ENCODE measurements at regions not wholly inside any gene's neighbourhood (a gene's known extent, or its start where the extent isn't known, plus 50 kb on each side); places are given as distances from the start of the nearest gene placed in this dataset.

DNA sequence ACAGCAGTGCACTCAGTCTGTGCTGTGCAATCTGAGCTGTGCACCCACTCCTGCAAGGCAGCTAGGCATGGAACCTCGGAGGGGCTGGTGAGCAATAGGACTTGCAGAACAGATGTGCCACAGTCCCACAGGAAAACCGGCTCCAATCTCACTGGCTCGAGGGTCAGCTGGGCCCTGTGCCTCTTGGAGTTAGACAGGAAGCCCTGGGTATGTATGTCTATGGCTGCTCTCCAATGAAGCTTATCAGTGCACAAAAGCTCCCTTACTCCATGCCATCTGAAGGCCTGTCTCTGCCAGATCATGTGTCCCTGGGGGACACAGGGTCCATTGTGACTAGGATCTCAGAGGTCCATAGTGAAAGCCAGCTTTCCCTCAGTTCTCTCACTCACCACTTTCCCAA lies 335.8 kb downstream of the SH3BGRL start:
- Histone ChIP-seq H3K23ac (ENCODE audit: insufficient read length, low read depth, low read length) (no peak overlapping the region), H3T11ph (ENCODE audit: low read length) (no peak overlapping the region), H3K4ac (ENCODE audit: low read depth, low read length) (no peak overlapping the region), H3K18ac (ENCODE audit: insufficient read length, low read depth, low read length) (no peak overlapping the region), H2BK120ac (ENCODE audit: low read depth, low read length, poor library complexity, severe bottlenecking) (no peak overlapping the region), H3K79me2 (ENCODE audit: insufficient read depth, low read length) (no peaks in the 10 kb centered on the region), H4K5ac (ENCODE audit: insufficient read length, low read depth, low read length) (no peak overlapping the region), H3K23me2 (ENCODE audit: insufficient read length, low read depth, low read length, poor library complexity, severe bottlenecking) (no peaks in the 10 kb centered on the region), H4K20me1 (ENCODE audit: control insufficient read depth, insufficient read depth, insufficient read length) (no peaks in the 10 kb centered on the region), H3K79me1 (ENCODE audit: insufficient read depth, low read depth, low read length, poor library complexity, severe bottlenecking) (no peaks in the 10 kb centered on the region), H2BK15ac (ENCODE audit: low read depth, low read length) (no peak overlapping the region), H2AFZ (ENCODE audit: low read length) (no peak overlapping the region), H4K91ac (ENCODE audit: insufficient read length, low read depth, low read length) (no peak overlapping the region), H3K56ac (ENCODE audit: insufficient read length, low read depth, low read length) (no peak overlapping the region), H3K27me3 (ENCODE audit: insufficient read depth, low read length) (no peaks in the 10 kb centered on the region), H2BK12ac (ENCODE audit: insufficient read length, low read depth, low read length) (no peak overlapping the region), H3K9me3 (ENCODE audit: control insufficient read depth, low read depth, low read length) (peaks cover 60% of the 10 kb centered on the region), H3K4me1 (ENCODE audit: insufficient read depth, low read length) (no peaks in the 10 kb centered on the region), H3K9ac (ENCODE audit: extremely low read depth, insufficient read length, low read length) (no peak overlapping the region), H3K27ac (ENCODE audit: insufficient read length, low read depth, low read length) (no peak overlapping the region), H4K8ac (replicated peaks; ENCODE audit: insufficient read length, low read depth, low read length) (no peak overlapping the region), H2BK5ac (ENCODE audit: insufficient read length, low read length) (no peak overlapping the region), H3K14ac (ENCODE audit: insufficient read depth, low read length) (no peak overlapping the region), H2BK20ac (ENCODE audit: low read depth, low read length, poor library complexity, severe bottlenecking) (no peak overlapping the region), H3K4me2 (ENCODE audit: insufficient read depth, insufficient read length, low read length) (no peak overlapping the region), H2AK5ac (ENCODE audit: insufficient read length, low read length) (no peak overlapping the region)
- Mint-ChIP-seq H3K4me3 (no peak overlapping the region), H3K4me1 (no peaks in the 10 kb centered on the region), H3K27me3 (ENCODE audit: low read depth) (no peaks in the 10 kb centered on the region; the same call in 1 of the 2 replicates), H3K36me3 (ENCODE audit: insufficient read depth in 1 of 3, low read depth in 3 of 3) (peaks cover 6 to 13% (median 7%) of the 10 kb centered on the region in 3 experiments; a peak in 6 of 7 replicates), H3K9me3 (peaks cover 80 to 89% of the 10 kb centered on the region in 2 experiments), H3K27ac (no peak overlapping the region)
- DNase-seq: no peak
- TF ChIP-seq, protein P1, sequence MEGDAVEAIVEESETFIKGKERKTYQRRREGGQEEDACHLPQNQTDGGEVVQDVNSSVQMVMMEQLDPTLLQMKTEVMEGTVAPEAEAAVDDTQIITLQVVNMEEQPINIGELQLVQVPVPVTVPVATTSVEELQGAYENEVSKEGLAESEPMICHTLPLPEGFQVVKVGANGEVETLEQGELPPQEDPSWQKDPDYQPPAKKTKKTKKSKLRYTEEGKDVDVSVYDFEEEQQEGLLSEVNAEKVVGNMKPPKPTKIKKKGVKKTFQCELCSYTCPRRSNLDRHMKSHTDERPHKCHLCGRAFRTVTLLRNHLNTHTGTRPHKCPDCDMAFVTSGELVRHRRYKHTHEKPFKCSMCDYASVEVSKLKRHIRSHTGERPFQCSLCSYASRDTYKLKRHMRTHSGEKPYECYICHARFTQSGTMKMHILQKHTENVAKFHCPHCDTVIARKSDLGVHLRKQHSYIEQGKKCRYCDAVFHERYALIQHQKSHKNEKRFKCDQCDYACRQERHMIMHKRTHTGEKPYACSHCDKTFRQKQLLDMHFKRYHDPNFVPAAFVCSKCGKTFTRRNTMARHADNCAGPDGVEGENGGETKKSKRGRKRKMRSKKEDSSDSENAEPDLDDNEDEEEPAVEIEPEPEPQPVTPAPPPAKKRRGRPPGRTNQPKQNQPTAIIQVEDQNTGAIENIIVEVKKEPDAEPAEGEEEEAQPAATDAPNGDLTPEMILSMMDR (conservative IDR thresholded peaks at IDR 0.05): no peak
- no CpG with 5 or more reads among the region's 3 CpGs for WGBS (ENCODE audit: extremely low coverage, insufficient read length, low lambda C conversion rate)

Data from H9 (cell line).